ENCODE measurements at regions not wholly inside any gene's neighbourhood (a gene's known extent, or its start where the extent isn't known, plus 50 kb on each side); places are given as distances from the start of the nearest gene placed in this dataset.
"Not testable (repeated sequence)": the region's sequence is repeated elsewhere in the genome, so short reads cannot be mapped to it uniquely, and the experiment has no call there.

DNA sequence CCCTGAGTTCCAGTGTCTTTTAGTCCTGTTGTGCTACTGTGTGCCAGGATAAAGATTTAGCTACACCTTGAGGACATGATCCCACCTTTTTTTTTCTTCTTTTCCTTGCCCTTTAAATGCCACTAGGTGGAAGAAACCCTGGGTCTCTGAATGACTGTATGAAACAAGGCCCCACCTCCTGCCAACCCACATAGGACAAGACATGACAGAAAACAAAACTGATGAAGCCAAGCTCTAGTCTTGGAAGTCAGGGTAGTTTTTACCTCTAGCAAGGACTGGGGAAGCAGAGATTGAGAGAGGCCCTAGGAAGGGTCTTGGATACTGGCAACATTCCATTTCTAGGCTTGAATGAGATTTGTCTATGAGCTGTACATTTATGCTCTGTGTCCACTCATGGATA is 410.7 kb downstream of the MIAT start:
- DNase-seq = no peak

DNA sequence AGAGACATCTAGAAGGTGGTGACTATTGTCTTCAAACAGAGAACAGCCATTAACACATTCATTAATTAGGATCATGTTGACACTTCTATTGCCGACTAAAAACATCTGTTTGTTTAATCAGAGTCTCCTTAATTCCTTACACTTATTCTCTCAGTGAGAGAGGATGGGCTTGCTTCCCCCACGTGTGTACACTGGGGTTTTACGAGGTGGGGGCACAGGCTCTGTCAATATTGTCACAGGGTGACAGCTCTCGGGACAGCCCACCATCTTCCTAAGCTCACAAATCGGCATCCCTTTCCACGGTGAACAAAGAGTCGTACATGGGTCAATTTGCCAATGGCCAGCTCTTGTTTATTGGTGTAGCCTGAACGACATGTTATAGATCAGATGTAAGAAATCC is 413.2 kb downstream of the MIAT start:
- DNase-seq = no peak

- no peak for DNase-seq
These were observed 416.4 kb downstream of the MIAT start for GRCh38 chr22:27073601-27074425.

- DNase-seq = no peak
These were observed 417.8 kb downstream of the MIAT start for GRCh38 chr22:27075028-27075678.

DNA sequence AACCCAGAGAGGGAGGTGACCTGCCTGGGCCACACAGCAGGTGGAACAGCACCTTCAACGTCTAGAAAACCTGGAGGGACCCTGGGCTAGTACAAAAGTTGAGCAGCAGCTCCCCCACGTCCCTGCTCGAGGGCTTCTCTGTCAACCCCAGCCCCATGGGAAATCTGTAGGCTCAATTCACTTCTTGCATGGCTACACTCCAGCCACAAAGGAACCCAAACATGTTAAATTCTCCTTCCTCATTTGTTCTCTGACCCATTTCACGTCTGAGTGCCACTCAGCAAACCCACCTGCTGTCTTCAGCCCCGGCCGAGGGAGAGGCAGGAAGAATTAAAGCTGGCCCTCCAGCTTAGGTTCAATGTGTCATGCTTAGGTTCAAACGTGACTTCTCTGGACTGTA is 418.5 kb downstream of the MIAT start:
- DNase-seq = no peak

DNA sequence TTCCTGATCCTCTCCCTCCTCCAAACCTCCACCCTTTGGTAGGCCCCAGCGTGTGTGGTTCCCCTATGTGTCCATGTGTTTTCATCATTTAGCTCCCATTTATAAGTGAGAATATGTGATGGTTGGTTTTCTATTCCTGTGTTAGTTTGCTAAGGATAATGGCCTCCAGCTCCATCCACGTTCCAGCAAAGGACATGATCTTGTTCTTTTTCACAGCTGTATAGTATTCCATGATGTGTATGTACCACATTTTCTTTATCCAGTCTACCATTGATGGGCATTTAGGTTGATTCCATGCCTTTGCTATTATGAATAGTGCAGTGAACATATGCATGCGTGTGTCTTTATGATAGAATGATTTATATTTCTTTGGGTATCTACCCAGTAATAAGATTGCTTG is 420.7 kb downstream of the MIAT start:
- DNase-seq = not testable (repeated sequence)

- no peak for DNase-seq
These were observed 422.7 kb downstream of the MIAT start for GRCh38 chr22:27080036-27080578.

- DNase-seq = no peak
These were observed 423.5 kb downstream of the MIAT start for GRCh38 chr22:27080863-27081262.

- DNase-seq = no peak
These were observed 426.2 kb downstream of the MIAT start for GRCh38 chr22:27083610-27084009.

DNA sequence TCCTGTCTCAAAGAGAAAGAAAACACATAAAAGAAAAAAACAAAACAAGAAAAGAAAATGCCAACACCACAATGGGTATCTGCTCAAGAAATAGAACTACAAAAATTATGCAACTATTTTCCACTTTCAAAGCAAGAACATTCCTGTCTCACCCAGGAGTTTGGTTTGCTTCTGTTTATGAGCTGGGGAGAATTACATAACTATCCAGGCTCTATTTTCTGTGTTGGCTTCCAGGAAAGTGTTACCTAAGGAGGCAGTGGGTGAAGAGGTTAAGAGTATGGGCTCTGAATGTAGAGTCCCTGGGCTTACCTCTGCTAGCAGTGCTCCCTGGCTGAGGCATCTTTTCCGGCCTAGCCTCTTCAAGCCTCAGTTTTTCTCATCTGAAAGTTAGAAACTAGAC is 426.7 kb downstream of the MIAT start:
- DNase-seq = no peak

DNA sequence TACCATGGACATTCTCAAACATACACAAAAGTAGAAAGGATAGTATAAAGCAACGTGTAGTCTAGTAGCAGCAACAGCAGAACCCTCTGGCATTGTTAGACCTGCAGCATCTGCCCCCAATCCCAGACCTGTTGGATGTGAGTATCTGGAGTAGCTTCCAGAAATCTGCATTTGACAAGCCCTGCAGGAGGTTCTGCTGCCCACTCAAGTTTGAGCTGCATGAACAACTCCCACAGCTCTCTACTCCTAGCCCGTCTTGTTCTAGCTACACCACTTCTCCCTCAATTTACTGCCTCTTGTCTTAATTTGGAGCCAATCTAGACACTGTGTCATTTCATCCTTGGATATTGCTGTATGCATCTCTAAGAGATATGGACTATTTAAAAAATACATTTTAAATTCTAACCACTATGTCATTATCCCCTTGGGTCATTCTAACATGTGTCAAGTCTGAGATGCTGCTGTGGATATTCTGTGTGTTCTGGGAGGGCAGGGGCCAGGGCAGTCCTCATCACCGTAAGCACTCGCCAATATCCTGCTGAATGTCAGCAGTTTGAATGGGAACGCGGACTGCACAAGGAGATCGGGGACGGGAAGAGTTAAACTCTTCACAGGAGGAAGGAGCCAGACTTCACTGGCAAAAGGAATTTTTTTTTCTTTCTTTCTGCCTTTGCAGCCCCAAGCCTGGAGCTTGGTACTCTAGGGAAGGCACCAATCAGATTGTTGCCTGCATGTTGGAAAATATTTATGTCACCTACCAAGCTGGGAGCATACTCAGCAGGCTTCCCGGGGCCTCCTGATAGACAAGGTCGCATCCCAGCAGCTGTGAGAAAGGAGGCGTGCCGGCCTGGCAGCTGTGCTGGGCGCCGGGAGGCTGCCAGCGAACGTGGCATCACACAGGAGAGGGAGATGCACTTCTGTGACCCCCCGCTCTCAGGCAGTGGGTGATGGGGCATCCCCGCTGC is 429.0 kb downstream of the MIAT start:
- DNase-seq = no peak

GRCh38 chr22:27087051-27087450 is 429.7 kb downstream of the MIAT start:
- DNase-seq = no peak

GRCh38 chr22:27088026-27088425 is 430.6 kb downstream of the MIAT start:
- no peak for DNase-seq

DNA sequence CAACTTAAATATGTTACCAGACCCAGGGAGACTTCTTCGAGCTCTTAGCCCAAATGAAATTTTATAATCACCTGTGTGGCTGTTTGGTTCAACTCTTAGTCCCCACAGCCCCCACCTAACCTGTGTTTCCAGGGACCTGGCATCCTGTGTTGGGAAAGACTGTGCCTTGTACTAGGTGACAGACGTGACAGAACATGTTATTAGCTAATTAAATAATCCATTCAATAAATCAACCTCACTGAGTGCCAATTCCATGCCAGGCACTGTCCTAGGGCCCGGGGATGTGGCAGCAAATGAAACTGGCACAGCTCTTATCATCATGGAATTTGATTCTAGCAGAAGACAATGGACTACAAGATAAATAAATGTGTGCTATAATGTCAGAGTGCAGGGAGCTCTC is 431.9 kb downstream of the MIAT start:
- no peak for DNase-seq

- DNase-seq = no peak
These were observed 433.2 kb downstream of the MIAT start for GRCh38 chr22:27090611-27091011.

- DNase-seq = no peak
These were observed 436.0 kb downstream of the MIAT start for GRCh38 chr22:27093422-27093821.

DNA sequence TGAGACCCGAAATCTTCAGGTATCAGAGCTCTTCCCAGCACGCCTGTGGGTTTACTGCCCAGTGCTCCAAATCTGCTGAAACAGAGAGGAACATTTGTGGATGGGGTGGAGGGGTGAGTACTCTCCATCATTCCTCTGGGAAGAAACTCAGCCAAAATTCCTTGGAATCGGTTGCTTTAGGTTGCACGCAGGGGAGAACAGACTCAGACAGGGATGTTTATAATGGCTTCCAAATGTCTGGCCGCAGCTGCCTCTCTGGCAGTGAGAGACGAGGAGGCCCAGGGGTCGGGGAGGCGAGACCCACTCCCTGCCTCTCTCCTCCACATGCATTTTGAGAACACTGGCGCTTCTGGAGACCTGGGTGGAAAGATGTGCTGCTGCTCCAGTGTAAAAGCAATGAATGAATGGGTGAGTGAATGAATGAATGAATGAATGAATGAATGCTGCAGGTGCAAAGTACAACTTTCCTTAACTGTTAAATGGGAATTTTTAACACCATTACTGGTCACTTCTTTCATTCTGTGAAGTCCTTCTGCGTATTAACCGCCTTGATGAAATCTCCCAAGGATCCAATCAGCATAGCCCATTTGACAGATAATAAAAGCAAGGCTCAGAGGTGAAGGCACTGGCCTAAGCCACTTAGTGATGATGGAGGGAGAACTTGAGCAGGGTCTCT is 437.4 kb downstream of the MIAT start:
- DNase-seq = no peak

DNA sequence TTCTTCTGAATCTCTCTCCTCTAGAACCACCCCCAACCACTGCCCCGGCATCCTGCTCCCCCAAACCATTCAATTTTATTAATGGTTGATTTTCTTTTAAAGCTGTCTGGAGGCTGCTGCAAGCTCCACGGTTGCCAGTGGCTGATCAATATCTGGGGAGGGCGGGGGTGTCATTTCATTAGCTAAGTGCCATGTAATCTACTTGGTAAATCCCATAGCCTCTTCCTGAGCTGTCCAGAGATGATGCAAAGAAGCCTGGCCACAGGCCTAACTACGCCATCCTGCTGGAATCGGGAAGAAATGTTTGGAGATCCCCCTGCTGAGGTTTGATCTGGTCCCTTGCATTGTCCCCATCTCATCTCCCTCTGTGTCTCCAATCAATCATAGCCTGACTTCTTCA is 440.1 kb downstream of the MIAT start:
- DNase-seq = no peak

DNA sequence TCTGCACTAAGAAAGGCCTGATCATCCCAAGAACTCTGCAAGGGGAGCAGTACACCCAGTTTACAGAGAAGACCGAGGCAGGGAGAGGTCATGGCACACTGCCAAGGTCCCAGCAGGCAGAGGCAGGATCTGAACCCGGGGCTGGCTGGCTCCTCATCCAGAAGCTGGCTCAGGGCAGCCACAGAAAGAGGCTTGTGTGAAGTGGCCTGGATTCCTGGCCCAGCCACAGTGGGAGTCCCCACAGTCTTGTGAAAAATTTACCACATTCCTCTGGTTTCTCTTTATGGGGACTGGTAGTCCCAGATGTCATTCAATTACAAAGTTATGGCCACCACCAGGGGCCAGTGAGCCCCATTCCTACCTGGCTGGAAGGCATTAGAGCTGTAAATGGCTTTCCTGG is 440.5 kb downstream of the MIAT start:
- DNase-seq = no peak

GRCh38 chr22:27099946-27100722 is 442.7 kb downstream of the MIAT start:
- no peak for DNase-seq

DNA sequence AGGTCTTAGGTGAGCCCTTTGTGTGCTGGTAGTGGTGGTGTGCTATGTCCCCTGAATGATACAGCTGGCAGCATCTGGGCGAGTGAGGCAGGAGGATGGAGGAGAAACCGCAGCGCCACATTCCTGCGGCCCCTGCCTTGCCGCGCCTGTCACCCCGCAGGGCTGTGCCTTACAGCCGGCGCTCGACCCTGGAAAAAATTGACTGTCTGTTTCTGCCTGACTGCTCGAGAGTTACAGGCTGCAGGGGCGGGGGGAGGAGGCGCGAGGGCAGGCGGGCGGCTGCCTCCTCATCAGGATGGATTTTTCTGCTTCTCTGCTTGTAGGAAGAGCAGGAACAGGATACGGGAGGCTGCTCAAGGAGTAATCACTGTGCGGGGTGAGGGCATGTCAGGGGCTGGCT is 443.4 kb downstream of the MIAT start:
- no peak for DNase-seq

DNA sequence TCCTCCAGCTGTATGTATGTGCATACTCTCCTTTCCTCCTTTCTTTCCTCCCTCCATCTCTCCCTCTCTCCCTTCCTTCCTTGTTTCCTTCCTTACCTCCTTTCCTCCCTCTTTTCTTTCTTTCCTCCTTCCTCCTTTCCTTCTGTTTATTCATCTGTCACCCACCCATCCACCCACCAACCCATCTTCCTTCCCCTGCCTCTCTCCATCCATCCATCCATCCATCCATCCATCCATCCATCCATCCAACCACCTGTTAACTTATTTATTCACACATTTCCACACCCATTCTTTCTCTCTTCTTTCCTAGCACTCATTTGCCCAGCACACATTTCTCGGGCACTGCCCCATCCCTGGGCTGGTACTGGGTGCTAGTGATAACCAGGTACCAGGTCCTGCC is 443.9 kb downstream of the MIAT start:
- no peak for DNase-seq

Measured in T-helper 2 cell (primary cell).